ENCODE measurements at regions not wholly inside any gene's neighbourhood (a gene's known extent, or its start where the extent isn't known, plus 50 kb on each side); places are given as distances from the start of the nearest gene placed in this dataset.

- intact Hi-C loops (cut with micrococcal nuclease; ENCODE audit: unreplicated experiment), result no loop called here
- no peaks in the 10 kb centered on the region for H3K9me3 ChIP-seq (ENCODE audit: insufficient read depth, low read depth)
- peak in 1 of 2 experiments; percentile 14 for DNase-seq
- no peak overlapping the region for H3K4me3 ChIP-seq
- no peaks in the 10 kb centered on the region for H3F3A ChIP-seq (ENCODE audit: insufficient read depth, low read depth)
- POLR2A ChIA-PET (ENCODE audit: unreplicated experiment), result no interaction called here
- CTCF ChIA-PET, result no interaction called here
- no peak overlapping the region for H3K27ac ChIP-seq
- H3K27me3 ChIP-seq (ENCODE audit: insufficient read depth, low read depth), result no peaks in the 10 kb centered on the region
- BruUV-seq (replicated peaks), result no TSS peak
- TF ChIP-seq EZH2 (IDR thresholded peaks at IDR 0.05; ENCODE audit: low read depth), result no peak
- TF ChIP-seq, protein P1, sequence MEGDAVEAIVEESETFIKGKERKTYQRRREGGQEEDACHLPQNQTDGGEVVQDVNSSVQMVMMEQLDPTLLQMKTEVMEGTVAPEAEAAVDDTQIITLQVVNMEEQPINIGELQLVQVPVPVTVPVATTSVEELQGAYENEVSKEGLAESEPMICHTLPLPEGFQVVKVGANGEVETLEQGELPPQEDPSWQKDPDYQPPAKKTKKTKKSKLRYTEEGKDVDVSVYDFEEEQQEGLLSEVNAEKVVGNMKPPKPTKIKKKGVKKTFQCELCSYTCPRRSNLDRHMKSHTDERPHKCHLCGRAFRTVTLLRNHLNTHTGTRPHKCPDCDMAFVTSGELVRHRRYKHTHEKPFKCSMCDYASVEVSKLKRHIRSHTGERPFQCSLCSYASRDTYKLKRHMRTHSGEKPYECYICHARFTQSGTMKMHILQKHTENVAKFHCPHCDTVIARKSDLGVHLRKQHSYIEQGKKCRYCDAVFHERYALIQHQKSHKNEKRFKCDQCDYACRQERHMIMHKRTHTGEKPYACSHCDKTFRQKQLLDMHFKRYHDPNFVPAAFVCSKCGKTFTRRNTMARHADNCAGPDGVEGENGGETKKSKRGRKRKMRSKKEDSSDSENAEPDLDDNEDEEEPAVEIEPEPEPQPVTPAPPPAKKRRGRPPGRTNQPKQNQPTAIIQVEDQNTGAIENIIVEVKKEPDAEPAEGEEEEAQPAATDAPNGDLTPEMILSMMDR (conservative IDR thresholded peaks at IDR 0.05), result no peak
- H3K4me1 ChIP-seq (replicated peaks; ENCODE audit: insufficient read depth), result peaks cover 4% of the 10 kb centered on the region; the same call in 1 of the 2 replicates
- H4K20me1 ChIP-seq (ENCODE audit: insufficient read depth), result no peaks in the 10 kb centered on the region
- no peaks in the 10 kb centered on the region for H3K9me2 ChIP-seq (ENCODE audit: insufficient read depth)
- H3K79me2 ChIP-seq (ENCODE audit: low read depth), result no peaks in the 10 kb centered on the region
- H2AFZ ChIP-seq, result peak overlapping the region; percentile 48; the same call in 1 of the 2 replicates
- no peaks in the 10 kb centered on the region for H3K36me3 ChIP-seq (ENCODE audit: low read depth)
- no peak overlapping the region for H3K4me2 ChIP-seq
Measured at GRCh38 chr6:48560408-48560807, 449.4 kb upstream of the PTCHD4 start.

DNA sequence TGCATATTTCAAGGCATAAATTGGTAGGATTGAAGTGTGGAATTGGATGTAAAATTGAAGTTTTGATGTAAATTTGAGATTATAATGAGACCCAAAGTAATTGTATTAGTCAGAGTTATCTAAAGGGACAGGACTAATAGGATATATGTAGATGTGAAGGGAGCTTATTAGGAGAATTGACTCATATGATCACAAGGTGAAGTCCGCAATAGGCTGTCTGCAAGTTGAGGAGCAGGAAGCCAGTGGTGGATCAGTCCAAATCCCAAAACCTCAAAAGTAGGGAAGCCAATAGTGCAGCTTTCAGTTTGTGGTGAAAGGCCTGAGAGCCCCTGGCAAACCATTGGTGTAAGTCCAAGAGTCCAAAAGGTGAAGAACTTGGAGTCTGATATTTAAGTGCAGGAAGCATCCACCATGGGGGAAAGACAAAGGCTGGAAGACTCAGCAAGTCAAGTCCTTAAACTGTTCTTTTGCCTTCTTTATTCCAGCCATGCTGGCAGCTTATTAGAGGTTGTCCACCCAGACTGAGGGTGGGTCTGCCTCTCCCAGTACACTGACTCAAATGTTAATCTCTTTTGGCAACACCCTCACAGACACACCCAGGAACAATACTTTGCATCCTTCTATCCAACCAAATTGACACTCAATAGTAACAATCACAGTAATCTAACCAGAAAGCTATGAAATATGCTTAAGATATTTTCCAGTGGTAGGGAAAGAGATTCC is 442.6 kb upstream of the PTCHD4 start:
- TF ChIP-seq EZH2 (IDR thresholded peaks at IDR 0.05; ENCODE audit: low read depth), result no peak
- TF ChIP-seq, protein P1 (conservative IDR thresholded peaks at IDR 0.05), result no peak
- no peaks in the 10 kb centered on the region for H3F3A ChIP-seq (ENCODE audit: insufficient read depth, low read depth)
- POLR2A ChIA-PET (ENCODE audit: unreplicated experiment), result no interaction called here
- H3K27ac ChIP-seq, result no peak overlapping the region
- H4K20me1 ChIP-seq (ENCODE audit: insufficient read depth), result no peaks in the 10 kb centered on the region
- CTCF ChIA-PET, result no interaction called here
- H3K4me3 ChIP-seq, result no peak overlapping the region
- no peaks in the 10 kb centered on the region for H3K36me3 ChIP-seq (ENCODE audit: low read depth)
- H3K9me2 ChIP-seq (ENCODE audit: insufficient read depth), result no peaks in the 10 kb centered on the region
- DNase-seq, result no peak
- no peaks in the 10 kb centered on the region for H3K9me3 ChIP-seq (ENCODE audit: insufficient read depth, low read depth)
- no peaks in the 10 kb centered on the region for H3K4me1 ChIP-seq (replicated peaks; ENCODE audit: insufficient read depth)
- no peak overlapping the region for H3K4me2 ChIP-seq
- BruUV-seq (replicated peaks), result no TSS peak
- intact Hi-C loops (cut with micrococcal nuclease; ENCODE audit: unreplicated experiment), result no loop called here
- H3K79me2 ChIP-seq (ENCODE audit: low read depth), result no peaks in the 10 kb centered on the region
- no peaks in the 10 kb centered on the region for H3K27me3 ChIP-seq (ENCODE audit: insufficient read depth, low read depth)
- H2AFZ ChIP-seq, result no peak overlapping the region

GRCh38 chr6:48552905-48553304 is 441.9 kb upstream of the PTCHD4 start:
- Histone ChIP-seq H4K20me1 (ENCODE audit: insufficient read depth) (no peaks in the 10 kb centered on the region), H3K36me3 (ENCODE audit: low read depth) (no peaks in the 10 kb centered on the region), H3K27ac (no peak overlapping the region), H3K4me3 (no peak overlapping the region), H3F3A (ENCODE audit: insufficient read depth, low read depth) (no peaks in the 10 kb centered on the region), H3K9me2 (ENCODE audit: insufficient read depth) (no peaks in the 10 kb centered on the region), H3K9me3 (ENCODE audit: insufficient read depth, low read depth) (no peaks in the 10 kb centered on the region), H3K4me2 (no peak overlapping the region), H3K4me1 (replicated peaks; ENCODE audit: insufficient read depth) (no peaks in the 10 kb centered on the region), H3K27me3 (ENCODE audit: insufficient read depth, low read depth) (no peaks in the 10 kb centered on the region), H3K79me2 (ENCODE audit: low read depth) (no peaks in the 10 kb centered on the region), H2AFZ (no peak overlapping the region)
- no peak for TF ChIP-seq EZH2 (IDR thresholded peaks at IDR 0.05; ENCODE audit: low read depth)
- TF ChIP-seq, protein P1 (conservative IDR thresholded peaks at IDR 0.05), result no peak
- intact Hi-C loops (cut with micrococcal nuclease; ENCODE audit: unreplicated experiment), result no loop called here
- ChIA-PET CTCF (no interaction called here), POLR2A (ENCODE audit: unreplicated experiment) (no interaction called here)
- no peak for DNase-seq
- no TSS peak for BruUV-seq (replicated peaks)

Data from PC-9 (cell line).